ENCODE measurements at regions not wholly inside any gene's neighbourhood (a gene's known extent, or its start where the extent isn't known, plus 50 kb on each side); places are given as distances from the start of the nearest gene placed in this dataset.

GRCh38 chr7:115630049-115630448, 400.5 kb downstream of the TFEC start:
- ChIA-PET CTCF (no interaction called here), POLR2A (no interaction called here)
- DNase-seq (no peak), ATAC-seq (ENCODE audit: low read depth) (no peak)
- Histone ChIP-seq H3K27ac (ENCODE audit: low read length in 2 of 2) (no peak overlapping the region), H3K9ac (ENCODE audit: low read length) (no peak overlapping the region), H3K27me3 (replicated peaks in 1 of 4; ENCODE audit: control extremely low read depth in 1 of 4, control insufficient read depth in 3 of 4, insufficient read depth in 4 of 4, low read length in 3 of 4) (no peaks in the 10 kb centered on the region), H3K4me3 (ENCODE audit: control extremely low read depth in 1 of 5, extremely low read depth in 1 of 5, insufficient read depth in 1 of 5, low read depth in 2 of 5, low read length in 4 of 5) (no peak overlapping the region), H4K20me1 (ENCODE audit: control insufficient read depth, insufficient read depth, low read length, poor library complexity, severe bottlenecking) (no peaks in the 10 kb centered on the region), H3K4me2 (replicated peaks; ENCODE audit: low read depth, low read length, poor library complexity, severe bottlenecking) (no peak overlapping the region), H3K79me2 (ENCODE audit: control insufficient read depth, insufficient read depth, low read length) (no peaks in the 10 kb centered on the region), H3K9me3 (ENCODE audit: control extremely low read depth in 1 of 3, control insufficient read depth in 2 of 3, insufficient read depth in 1 of 3, low read length in 2 of 3) (no peaks in the 10 kb centered on the region), H2AFZ (ENCODE audit: insufficient read depth, low read depth, low read length, poor library complexity, severe bottlenecking) (no peak overlapping the region), H3K36me3 (replicated peaks in 1 of 2; ENCODE audit: control extremely low read depth in 1 of 2, control insufficient read depth in 1 of 2, extremely low read depth in 1 of 2, insufficient read depth in 2 of 2, low read length in 1 of 2) (no peaks in the 10 kb centered on the region), H3K4me1 (ENCODE audit: control insufficient read depth in 2 of 2, insufficient read depth in 2 of 2, low read length in 2 of 2) (no peaks in the 10 kb centered on the region)
- intact Hi-C loops (cut with micrococcal nuclease), result no loop called here
- TF ChIP-seq EZH2 (IDR thresholded peaks at IDR 0.05; ENCODE audit: borderline replicate concordance, insufficient read depth, low read depth, low read length, poor library complexity, severe bottlenecking), result no peak
- no peak for TF ChIP-seq CTCF (IDR thresholded peaks at IDR 0.05)
- no peak overlapping the region for H3K27ac Mint-ChIP-seq
- no peaks in the 10 kb centered on the region for H3K9me3 Mint-ChIP-seq (ENCODE audit: insufficient read depth)
- H3K4me3 Mint-ChIP-seq, result no peak overlapping the region
- WGBS (ENCODE audit: insufficient coverage), result 97% methylated on average over 4 of the region's 4 CpGs
- no peaks in the 10 kb centered on the region for H3K4me1 Mint-ChIP-seq
- H3K27me3 Mint-ChIP-seq, result no peaks in the 10 kb centered on the region

- no peak overlapping the region for H3K27ac ChIP-seq (ENCODE audit: low read length in 2 of 2)
- no peak overlapping the region for H3K9ac ChIP-seq (ENCODE audit: low read length)
- ATAC-seq (ENCODE audit: low read depth), result no peak
- H3K4me1 Mint-ChIP-seq, result no peaks in the 10 kb centered on the region
- WGBS (ENCODE audit: insufficient coverage), result 29% methylated on average over 1 of the region's 3 CpGs
- H4K20me1 ChIP-seq (ENCODE audit: control insufficient read depth, insufficient read depth, low read length, poor library complexity, severe bottlenecking), result no peaks in the 10 kb centered on the region
- H3K79me2 ChIP-seq (ENCODE audit: control insufficient read depth, insufficient read depth, low read length), result no peaks in the 10 kb centered on the region
- no peaks in the 10 kb centered on the region for H3K27me3 ChIP-seq (replicated peaks in 1 of 4; ENCODE audit: control extremely low read depth in 1 of 4, control insufficient read depth in 3 of 4, insufficient read depth in 4 of 4, low read length in 3 of 4)
- intact Hi-C loops (cut with micrococcal nuclease), result no loop called here
- H2AFZ ChIP-seq (ENCODE audit: insufficient read depth, low read depth, low read length, poor library complexity, severe bottlenecking), result no peak overlapping the region
- no peak for TF ChIP-seq CTCF (IDR thresholded peaks at IDR 0.05)
- no peak for TF ChIP-seq EZH2 (IDR thresholded peaks at IDR 0.05; ENCODE audit: borderline replicate concordance, insufficient read depth, low read depth, low read length, poor library complexity, severe bottlenecking)
- no peaks in the 10 kb centered on the region for H3K9me3 Mint-ChIP-seq (ENCODE audit: insufficient read depth)
- H3K4me1 ChIP-seq (ENCODE audit: control insufficient read depth in 2 of 2, insufficient read depth in 2 of 2, low read length in 2 of 2), result no peaks in the 10 kb centered on the region
- H3K4me3 Mint-ChIP-seq, result no peak overlapping the region
- ChIA-PET CTCF (no interaction called here), POLR2A (no interaction called here)
- no peaks in the 10 kb centered on the region for H3K27me3 Mint-ChIP-seq
- no peaks in the 10 kb centered on the region for H3K9me3 ChIP-seq (ENCODE audit: control extremely low read depth in 1 of 3, control insufficient read depth in 2 of 3, insufficient read depth in 1 of 3, low read length in 2 of 3)
- H3K4me3 ChIP-seq (ENCODE audit: control extremely low read depth in 1 of 5, extremely low read depth in 1 of 5, insufficient read depth in 1 of 5, low read depth in 2 of 5, low read length in 4 of 5), result no peak overlapping the region
- DNase-seq, result no peak
- H3K27ac Mint-ChIP-seq, result no peak overlapping the region
- H3K4me2 ChIP-seq (replicated peaks; ENCODE audit: low read depth, low read length, poor library complexity, severe bottlenecking), result no peak overlapping the region
- no peaks in the 10 kb centered on the region for H3K36me3 ChIP-seq (replicated peaks in 1 of 2; ENCODE audit: control extremely low read depth in 1 of 2, control insufficient read depth in 1 of 2, extremely low read depth in 1 of 2, insufficient read depth in 2 of 2, low read length in 1 of 2)
Measured at GRCh38 chr7:115618676-115619075, 411.9 kb downstream of the TFEC start.
